K562 (cell line): ENCODE measurements at regions not wholly inside any gene's neighbourhood (a gene's known extent, or its start where the extent isn't known, plus 50 kb on each side); places are given as distances from the start of the nearest gene placed in this dataset.

Experiments used
- ATAC-seq: fragments of 200-7000 bp; cut with Tn5 transposase; 3 replicates; pipeline ENCODE4 v1.9.1; 2020; ENCODE audit warnings: moderate library complexity
- BruUV-seq: library from RNA; stranded (reverse); fragments of 400-500 nt; replicated peaks from 2 replicates; lab custom pipeline; 2021; lab: Mats Ljungman, UMichigan
- CTCF ChIA-PET: fragments of 300-600 bp; formaldehyde crosslinking; extraction: SDS; loops from one replicate; lab custom pipeline; 2021; ENCODE audit warnings: low intra/inter-chr PET ratio; lab: Yijun Ruan, JAX
- POLR2A ChIA-PET: fragments of 300-600, 350-650 bp; sonication (Branson Sonifier 250); formaldehyde crosslinking; extraction: SDS; loops from one replicate; lab custom pipeline; 2021; ENCODE audit warnings: antibody characterized with exemption, inconsistent platforms; lab: Yijun Ruan, JAX
- DNase-seq, 4 experiments: peaks; one replicate each; pipeline versions ENCODE4 v3.0.0 to v3.0.0-alpha.2; 2011 to 2018; ENCODE audit warnings: low spot score in 3 of 4, mixed read lengths in 3 of 4; ENCODE audit errors: extremely low read depth in 1 of 4
- FAIRE-seq: peaks from 2 replicates; lab custom pipeline; 2011; peaks lifted over from hg19 to GRCh38; lab: Jason Lieb, UNC
- H2AFZ ChIP-seq: 2 replicates; pipeline ENCODE4 v1.6.0; 2011; ENCODE audit warnings: low read depth, low read length, control low read depth, inconsistent platforms
- H3K27ac ChIP-seq: fragments of 200-600 bp; 3 replicates; pipeline ENCODE4 v1.8.0; 2011; ENCODE audit warnings: low read depth, mild to moderate bottlenecking, control low read depth, inconsistent platforms, low read length, moderate library complexity, mixed read lengths; ENCODE audit errors: extremely low read depth
- H3K27me3 ChIP-seq, 2 experiments: fragments of 300-600 bp in 1 of 2; 2 replicates in 1 of 2; 3 replicates in 1 of 2; pipeline versions ENCODE4 v1.6.0 to v1.8.0; 2011; ENCODE audit warnings: inconsistent platforms in 2 of 2, low read length in 2 of 2, mild to moderate bottlenecking in 1 of 2, mixed read lengths in 1 of 2, moderate library complexity in 1 of 2; ENCODE audit not compliant: control insufficient read depth in 2 of 2, insufficient read depth in 2 of 2
- H3K36me3 ChIP-seq: fragments of 300-600 bp; 3 replicates; pipeline ENCODE4 v1.8.0; 2011; ENCODE audit warnings: mild to moderate bottlenecking, low read length, inconsistent platforms; ENCODE audit not compliant: control insufficient read depth, insufficient read depth
- H3K4me1 ChIP-seq, 2 experiments: fragments of 200-600 bp in 1 of 2; replicated peaks in 1 of 2; 2 replicates in 1 of 2; 3 replicates in 1 of 2; pipeline versions ENCODE4 v1.5.1 to v1.8.0; 2011; ENCODE audit warnings: inconsistent platforms in 2 of 2, low read length in 2 of 2, mild to moderate bottlenecking in 1 of 2, mixed read lengths in 1 of 2, moderate library complexity in 1 of 2; ENCODE audit not compliant: control insufficient read depth in 2 of 2, insufficient read depth in 2 of 2
- H3K4me2 ChIP-seq: 2 replicates; pipeline ENCODE4 v1.6.1; 2011; ENCODE audit warnings: low read length, control low read depth, inconsistent platforms, mixed read lengths; ENCODE audit not compliant: insufficient read depth
- H3K4me3 ChIP-seq: fragments of 200-600 bp; sonication (generic), shearing (Covaris generic); 2 replicates; pipeline ENCODE4 v1.5.1; 2016; ENCODE audit warnings: control low read depth, inconsistent platforms
- H3K79me2 ChIP-seq: fragments of 200-600 bp; 3 replicates; pipeline ENCODE4 v1.8.0; 2011; ENCODE audit warnings: low read length, inconsistent platforms; ENCODE audit not compliant: control insufficient read depth, insufficient read depth
- H3K9ac ChIP-seq, 2 experiments: 2 replicates each; pipeline versions ENCODE4 v1.6.0 to v1.6.1; 2011; ENCODE audit warnings: low read depth in 2 of 2, low read length in 2 of 2, control low read depth in 1 of 2, inconsistent platforms in 1 of 2, mild to moderate bottlenecking in 1 of 2, mixed read lengths in 1 of 2; ENCODE audit not compliant: insufficient read depth in 1 of 2
- H3K9me1 ChIP-seq: one replicate; pipeline ENCODE4 v1.6.0; 2011; ENCODE audit warnings: inconsistent platforms, mild to moderate bottlenecking, low read length, moderate library complexity; ENCODE audit not compliant: control insufficient read depth, insufficient read depth
- H3K9me3 ChIP-seq: replicated peaks from 2 replicates; pipeline ENCODE4 v1.5.1; 2011; ENCODE audit warnings: low read depth, low read length, inconsistent platforms; ENCODE audit not compliant: control insufficient read depth, insufficient read depth
- H4K20me1 ChIP-seq: replicated peaks from 2 replicates; pipeline ENCODE4 v1.6.1; 2011; ENCODE audit warnings: low read length, inconsistent platforms, mixed read lengths; ENCODE audit not compliant: control insufficient read depth, insufficient read depth
- ATF2 ChIP-seq: sonication (generic); formaldehyde crosslinking; IDR thresholded peaks from 2 replicates; pipeline ENCODE4 v1.8.1; 2022; ENCODE audit warnings: missing genetic modification reagents
- BRF2 ChIP-seq: IDR thresholded peaks from 3 replicates; pipeline ENCODE4 v1.6.1; 2011; ENCODE audit warnings: borderline replicate concordance, mild to moderate bottlenecking; ENCODE audit not compliant: insufficient read length, insufficient read depth
- CAMTA2 ChIP-seq: fragments of 250-450 bp; sonication (Bioruptor Pico); conservative IDR thresholded peaks from 2 replicates; pipeline ENCODE4 v1.5.1; 2022
- CBX1 ChIP-seq: sonication (generic); IDR thresholded peaks from 2 replicates; pipeline ENCODE4 v1.6.1; 2016; ENCODE audit warnings: antibody characterized with exemption, low read depth, mild to moderate bottlenecking
- CBX3 ChIP-seq, 2 experiments: IDR thresholded peaks; 1 replicate in 1 of 2; 2 replicates in 1 of 2; pipeline ENCODE4 v1.6.1; 2012; ENCODE audit warnings: inconsistent platforms in 2 of 2, low read length in 2 of 2, borderline replicate concordance in 1 of 2, control low read depth in 1 of 2
- CC2D1A ChIP-seq: fragments of 450-650 bp; IDR thresholded peaks from 2 replicates; pipeline ENCODE4 v1.6.1; 2017; ENCODE audit warnings: mild to moderate bottlenecking
- CCNT2 ChIP-seq: IDR thresholded peaks from 2 replicates; pipeline ENCODE4 v1.6.1; 2011; ENCODE audit warnings: borderline replicate concordance, low read depth, mild to moderate bottlenecking, moderate library complexity, mixed read lengths, low read length; ENCODE audit not compliant: insufficient read length; ENCODE audit errors: extremely low read depth
- DIDO1 ChIP-seq: fragments of 450-650 bp; IDR thresholded peaks from 2 replicates; pipeline ENCODE4 v1.6.1; 2016; ENCODE audit warnings: low read depth, missing biosample characterization, missing genetic modification characterization
- E2F3 ChIP-seq: fragments of 250-450 bp; sonication (Bioruptor Pico); IDR thresholded peaks from 2 replicates; pipeline ENCODE4 v1.4.0; 2020; ENCODE audit warnings: mild to moderate bottlenecking
- ERF ChIP-seq: fragments of 450-650 bp; formaldehyde crosslinking; IDR thresholded peaks from 2 replicates; pipeline ENCODE4 v1.4.0; 2020; ENCODE audit warnings: mild to moderate bottlenecking, mixed read lengths
- HINFP ChIP-seq: fragments of 450-650 bp; conservative IDR thresholded peaks from 2 replicates; pipeline ENCODE4 v1.6.1; 2016; ENCODE audit warnings: missing genetic modification characterization, low read depth, mild to moderate bottlenecking, control low read depth, missing compliant biosample characterization
- MAFF ChIP-seq: IDR thresholded peaks from 2 replicates; pipeline ENCODE4 v1.6.1; 2012; ENCODE audit warnings: low read length, improper control_type of control experiment
- NR2F6 ChIP-seq: fragments of 450-650 bp; formaldehyde crosslinking; IDR thresholded peaks from 2 replicates; pipeline ENCODE4 v1.4.0; 2020; ENCODE audit warnings: mild to moderate bottlenecking
- SIN3A ChIP-seq, 2 experiments: fragments of 150-350 bp in 1 of 2; IDR thresholded peaks; 2 replicates each; pipeline ENCODE4 v1.6.1; 2011 to 2016; ENCODE audit warnings: borderline replicate concordance in 2 of 2, low read depth in 2 of 2, low read length in 2 of 2, mild to moderate bottlenecking in 2 of 2, moderate library complexity in 2 of 2; ENCODE audit not compliant: control insufficient read depth in 1 of 2
- SP1 ChIP-seq: sonication (generic); formaldehyde crosslinking; IDR thresholded peaks from 2 replicates; pipeline ENCODE4 v1.8.1; 2022; ENCODE audit warnings: mild to moderate bottlenecking, missing genetic modification reagents
- ZSCAN29 ChIP-seq: fragments of 450-650 bp; IDR thresholded peaks from 2 replicates; pipeline ENCODE4 v1.6.1; 2017
- WGBS: fragments of 100-300 bp; shearing (Covaris generic); methylation state at CpG from one replicate; pipeline ENCODE4 v1.1.6; 2016; ENCODE audit warnings: low coverage, mixed read lengths; ENCODE audit not compliant: insufficient coverage; ENCODE audit errors: missing lambda C conversion rate; 5-methylcytosine and 5-hydroxymethylcytosine counted together
- in situ Hi-C: fragments of 300-500 bp; cut with MboI; formaldehyde crosslinking; loops from 4 replicates; pipeline ENCODE4 v1.15.0; 2018; ENCODE audit warnings: inconsistent platforms, mixed read lengths
- intact Hi-C: fragments of 100-400 bp; cut with micrococcal nuclease; formaldehyde crosslinking; loops from 2 replicates; pipeline ENCODE4 v1.14.2; 2022

GRCh38 chr4:96974295-96974694 lies 1134.4 kb downstream of the PDHA2 start (continued):
- TF ChIP-seq ATF2 (CRISPR knock-in tag) (no peak), SIN3A (IDR thresholded peaks at IDR 0.05; ENCODE audit: borderline replicate concordance in 2 of 2, control insufficient read depth in 1 of 2, low read depth in 2 of 2, low read length in 2 of 2) (no peak), E2F3 (CRISPR knock-in tag) (no peak)

- H3K9me1 ChIP-seq, result no peaks in the 10 kb centered on the region
- H2AFZ ChIP-seq, result no peak overlapping the region
- H3K4me2 ChIP-seq, result no peak overlapping the region
- H3K4me3 ChIP-seq, result no peak overlapping the region
- H3K27me3 ChIP-seq, result no peaks in the 10 kb centered on the region
- ChIA-PET CTCF (no interaction called here), POLR2A (no interaction called here)
- no peak overlapping the region for H3K27ac ChIP-seq
- no peaks in the 10 kb centered on the region for H3K4me1 ChIP-seq
- no peak overlapping the region for H3K9ac ChIP-seq
- ATAC-seq, result no peak
- intact Hi-C loops, result no loop called here
- FAIRE-seq, result no peak
- BruUV-seq, result no TSS peak
- in situ Hi-C loops, result no loop called here
- H3K36me3 ChIP-seq, result no peaks in the 10 kb centered on the region
- no peaks in the 10 kb centered on the region for H3K79me2 ChIP-seq
- H3K9me3 ChIP-seq, result no peaks in the 10 kb centered on the region
- no peak for DNase-seq
- 6% methylated on average over 1 of the region's 1 CpG for WGBS
- H4K20me1 ChIP-seq, result no peaks in the 10 kb centered on the region
- TF ChIP-seq BRF2, result no peak
- TF ChIP-seq ERF (CRISPR knock-in tag), result no peak
- TF ChIP-seq CBX1, result no peak
- TF ChIP-seq SP1 (CRISPR knock-in tag), result no peak
- no peak for TF ChIP-seq ZSCAN29
- no peak for TF ChIP-seq HINFP (tag)
- TF ChIP-seq CBX3 (IDR thresholded peaks at IDR 0.05; ENCODE audit: borderline replicate concordance in 1 of 2, low read length in 2 of 2), result no peak
- no peak for TF ChIP-seq MAFF
- TF ChIP-seq NR2F6 (CRISPR knock-in tag), result no peak
- no peak for TF ChIP-seq DIDO1 (tag)
- no peak for TF ChIP-seq CCNT2
- no peak for TF ChIP-seq CC2D1A
- TF ChIP-seq CAMTA2, result no peak
These were observed 1143.9 kb downstream of the PDHA2 start for GRCh38 chr4:96983830-96984229.
